ENCODE measurements at regions not wholly inside any gene's neighbourhood (a gene's known extent, or its start where the extent isn't known, plus 50 kb on each side); places are given as distances from the start of the nearest gene placed in this dataset.

DNA sequence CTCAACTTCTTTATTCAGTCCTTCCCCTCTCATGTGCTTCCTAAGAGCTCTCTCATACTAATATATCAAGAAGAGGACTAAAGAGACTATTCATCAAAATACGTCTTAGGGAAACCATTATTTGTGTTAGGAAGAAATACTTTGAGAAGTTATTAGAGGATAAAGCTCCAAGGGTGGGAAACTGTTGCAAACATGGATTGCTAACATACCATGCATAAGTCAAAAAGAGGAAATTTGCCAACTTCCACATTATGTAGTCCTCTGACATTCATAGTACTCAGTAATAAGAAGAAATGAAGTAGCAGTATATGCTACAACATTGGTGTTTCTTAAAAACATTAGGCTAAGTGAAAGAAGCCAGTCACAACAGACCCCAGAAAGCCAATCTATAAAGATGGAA lies 128.8 kb upstream of the CLEC14A start:
- no TSS peak for BruUV-seq (replicated peaks)
- no peaks in the 10 kb centered on the region for H3K4me1 ChIP-seq (replicated peaks in 1 of 2; ENCODE audit: control insufficient read depth in 2 of 2, insufficient read depth in 2 of 2, low read length in 2 of 2)
- in situ Hi-C loops (cut with MboI): no loop called here
- H3K4me3 ChIP-seq: no peak overlapping the region
- H3K27me3 ChIP-seq (ENCODE audit: control insufficient read depth in 2 of 2, insufficient read depth in 2 of 2, low read length in 2 of 2): no peaks in the 10 kb centered on the region
- DNase-seq (ENCODE audit: extremely low read depth in 1 of 4, low spot score in 3 of 4) (no peak), FAIRE-seq (no peak), ATAC-seq (no peak)
- no peaks in the 10 kb centered on the region for H3K36me3 ChIP-seq (ENCODE audit: control insufficient read depth, insufficient read depth, low read length)
- H3K4me2 ChIP-seq (ENCODE audit: insufficient read depth, low read length): no peak overlapping the region
- ChIA-PET CTCF (ENCODE audit: low intra/inter-chr PET ratio) (no interaction called here), POLR2A (no interaction called here)
- no peaks in the 10 kb centered on the region for H3K9me1 ChIP-seq (ENCODE audit: control insufficient read depth, insufficient read depth, low read length)
- no peaks in the 10 kb centered on the region for H4K20me1 ChIP-seq (replicated peaks; ENCODE audit: control insufficient read depth, insufficient read depth, low read length)
- H3K9me3 ChIP-seq (replicated peaks; ENCODE audit: control insufficient read depth, insufficient read depth, low read depth, low read length): no peaks in the 10 kb centered on the region
- no peak overlapping the region for H2AFZ ChIP-seq (ENCODE audit: low read depth, low read length)
- H3K79me2 ChIP-seq (ENCODE audit: control insufficient read depth, insufficient read depth, low read length): no peaks in the 10 kb centered on the region
- intact Hi-C loops (cut with micrococcal nuclease): no loop called here
- H3K9ac ChIP-seq (ENCODE audit: insufficient read depth in 1 of 2, low read depth in 2 of 2, low read length in 2 of 2): no peak overlapping the region
- H3K27ac ChIP-seq (ENCODE audit: extremely low read depth, low read depth, low read length): no peak overlapping the region
- TF ChIP-seq ASH1L (IDR thresholded peaks at IDR 0.05; ENCODE audit: borderline replicate concordance, low read depth, partially characterized antibody) (no peak), ZNF24 (IDR thresholded peaks at IDR 0.05) (no peak), ILF3 (IDR thresholded peaks at IDR 0.05; ENCODE audit: borderline replicate concordance) (no peak), THRA (IDR thresholded peaks at IDR 0.05) (no peak), POU5F1 (IDR thresholded peaks at IDR 0.05; ENCODE audit: borderline replicate concordance, low read depth, low read length, partially characterized antibody) (no peak), ZNF324 (CRISPR knock-in tag; IDR thresholded peaks at IDR 0.05) (no peak), KDM2B (CRISPR knock-in tag; IDR thresholded peaks at IDR 0.05) (no peak)
- TF ChIP-seq, protein P1, sequence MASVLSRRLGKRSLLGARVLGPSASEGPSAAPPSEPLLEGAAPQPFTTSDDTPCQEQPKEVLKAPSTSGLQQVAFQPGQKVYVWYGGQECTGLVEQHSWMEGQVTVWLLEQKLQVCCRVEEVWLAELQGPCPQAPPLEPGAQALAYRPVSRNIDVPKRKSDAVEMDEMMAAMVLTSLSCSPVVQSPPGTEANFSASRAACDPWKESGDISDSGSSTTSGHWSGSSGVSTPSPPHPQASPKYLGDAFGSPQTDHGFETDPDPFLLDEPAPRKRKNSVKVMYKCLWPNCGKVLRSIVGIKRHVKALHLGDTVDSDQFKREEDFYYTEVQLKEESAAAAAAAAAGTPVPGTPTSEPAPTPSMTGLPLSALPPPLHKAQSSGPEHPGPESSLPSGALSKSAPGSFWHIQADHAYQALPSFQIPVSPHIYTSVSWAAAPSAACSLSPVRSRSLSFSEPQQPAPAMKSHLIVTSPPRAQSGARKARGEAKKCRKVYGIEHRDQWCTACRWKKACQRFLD (CRISPR knock-in tag; IDR thresholded peaks at IDR 0.05): no peak
- 0% methylated on average over 1 of the region's 1 CpG for WGBS (ENCODE audit: insufficient coverage, low coverage, missing lambda C conversion rate)
